LoVo (cell line): ENCODE measurements at regions not wholly inside any gene's neighbourhood (a gene's known extent, or its start where the extent isn't known, plus 50 kb on each side); places are given as distances from the start of the nearest gene placed in this dataset.

Experiments
- DNase-seq: peaks from one replicate; pipeline ENCODE4 v3.0.0-alpha.2; 2016; ENCODE audit warnings: low spot score

DNA sequence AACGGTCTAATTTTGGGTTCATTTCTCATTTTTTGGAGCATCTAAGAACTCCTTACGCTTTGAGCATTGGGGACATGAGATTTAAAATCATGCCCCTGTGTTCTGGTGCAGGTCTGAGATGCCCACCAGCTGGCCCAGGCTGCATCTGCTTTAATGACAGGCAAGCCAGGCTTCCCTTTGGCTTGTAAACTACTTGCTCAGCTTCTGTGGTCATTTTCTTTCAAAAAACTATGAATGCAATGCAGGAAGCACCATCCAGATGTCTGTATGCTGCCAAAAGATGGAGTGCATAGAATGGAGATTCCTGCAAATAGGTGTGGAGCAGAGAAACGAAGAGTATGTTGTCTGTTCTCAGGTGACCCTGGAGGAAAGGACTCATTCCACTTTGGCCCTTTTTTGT is 399.9 kb upstream of the ADAMTSL1 start:
- no peak for DNase-seq

DNA sequence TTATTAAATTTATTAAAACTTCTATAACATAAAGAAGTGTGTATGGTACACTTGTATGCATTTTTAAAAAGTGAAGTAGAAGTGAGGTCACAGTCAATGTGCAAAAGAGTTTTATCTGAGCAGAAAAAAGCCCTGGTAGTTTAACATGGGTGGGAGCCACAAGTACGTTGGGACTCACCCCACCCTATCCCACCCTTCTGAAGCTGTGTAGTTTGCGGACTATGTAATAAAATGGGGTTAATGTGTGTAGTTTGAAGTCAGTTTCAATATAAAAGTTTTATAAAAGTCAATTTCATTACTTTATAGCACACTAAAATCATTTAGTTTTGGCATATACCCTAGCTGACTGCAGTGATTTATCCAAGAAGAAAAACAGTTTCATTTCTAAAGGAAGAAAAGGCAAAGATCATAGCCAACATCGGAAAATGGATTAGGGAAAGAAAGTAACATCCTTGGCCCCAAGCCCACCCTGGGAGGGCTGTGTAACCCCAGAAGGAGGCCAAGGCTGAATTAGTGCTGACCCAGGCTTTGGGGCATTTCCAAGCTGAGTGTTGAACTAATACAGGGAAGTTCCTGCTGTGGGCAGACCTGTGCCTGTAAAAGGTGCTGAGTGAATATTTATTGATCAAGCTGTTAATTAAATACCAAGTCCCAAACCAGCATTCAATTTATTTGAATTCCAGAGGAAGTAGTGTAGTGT is 398.6 kb upstream of the ADAMTSL1 start:
- DNase-seq = no peak

DNA sequence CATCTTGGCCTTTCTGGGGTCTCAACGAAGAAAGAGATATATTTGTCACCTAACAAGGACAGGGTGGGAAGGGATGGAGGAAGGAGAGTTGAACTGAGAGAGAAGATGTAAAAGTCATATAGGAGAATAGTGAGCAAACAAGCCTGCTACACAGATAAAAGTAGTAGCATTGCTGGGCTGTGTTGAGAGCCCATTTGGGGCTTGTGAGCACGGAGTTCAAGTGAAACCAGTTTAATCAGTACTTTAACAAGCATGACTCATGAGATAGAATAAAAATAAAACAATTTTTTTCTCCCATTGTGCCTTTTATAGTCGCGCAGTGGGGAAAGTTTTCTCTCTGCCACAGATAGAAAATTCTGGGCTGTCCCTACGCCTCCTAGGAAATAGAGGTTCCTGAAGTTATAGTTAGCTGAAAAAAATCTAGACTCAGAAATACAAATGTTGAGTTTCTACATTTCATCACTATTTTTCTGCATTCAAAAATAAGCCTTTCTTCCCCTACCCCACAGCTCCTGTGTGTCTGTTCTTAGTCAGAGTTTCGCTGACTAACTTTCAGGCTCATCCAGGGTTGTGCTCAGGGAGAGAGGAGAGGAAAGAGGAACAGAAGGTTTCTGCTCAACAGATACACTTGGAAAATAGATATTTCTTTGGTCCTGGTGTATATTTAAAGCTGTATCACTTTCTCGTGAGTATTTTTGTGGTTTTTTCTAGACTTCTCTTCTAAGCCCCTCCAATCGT is 395.8 kb upstream of the ADAMTSL1 start:
- no peak for DNase-seq

DNA sequence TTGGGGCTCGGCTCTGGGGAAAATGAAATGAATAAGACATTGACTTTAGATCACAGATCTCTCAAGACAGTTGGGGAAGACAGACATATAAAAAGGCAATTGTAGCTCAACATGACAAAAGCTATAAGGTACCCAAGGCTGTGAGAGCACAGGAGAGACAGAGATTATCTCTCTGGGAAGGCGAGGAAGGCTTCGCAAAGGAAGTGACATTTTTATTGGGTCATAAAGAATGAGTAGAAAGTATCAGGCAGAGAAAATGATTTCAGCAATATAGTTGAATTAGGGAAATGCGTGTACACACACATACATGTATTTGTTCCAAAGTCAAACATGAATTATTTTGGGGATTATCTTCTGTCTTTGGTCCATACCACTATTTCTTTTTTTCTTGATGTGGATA is 381.8 kb upstream of the ADAMTSL1 start:
- no peak for DNase-seq

- DNase-seq = no peak
These were observed 367.9 kb upstream of the ADAMTSL1 start for GRCh38 chr9:18106006-18106560.

DNA sequence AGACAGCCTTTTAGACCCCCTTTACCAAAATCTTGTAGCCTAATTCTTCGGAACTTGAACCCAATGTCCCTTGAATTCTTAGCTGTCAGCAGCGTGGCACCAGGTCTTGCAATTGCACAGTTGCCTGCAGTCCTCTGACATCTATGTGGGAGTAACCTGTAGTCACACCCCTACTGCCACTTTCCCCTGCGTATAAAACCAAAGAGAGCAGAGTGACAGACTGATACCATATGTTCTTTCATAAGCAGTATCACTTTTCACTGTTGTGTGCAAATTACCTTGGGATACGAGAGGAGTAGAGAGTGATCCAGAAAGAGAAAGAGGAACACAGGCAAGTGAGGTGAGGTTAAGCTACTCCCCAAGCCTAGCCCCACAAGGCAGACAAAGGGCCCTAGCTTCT is 364.3 kb upstream of the ADAMTSL1 start:
- no peak for DNase-seq

GRCh38 chr9:18111146-18111545 is 362.8 kb upstream of the ADAMTSL1 start:
- DNase-seq = no peak

DNA sequence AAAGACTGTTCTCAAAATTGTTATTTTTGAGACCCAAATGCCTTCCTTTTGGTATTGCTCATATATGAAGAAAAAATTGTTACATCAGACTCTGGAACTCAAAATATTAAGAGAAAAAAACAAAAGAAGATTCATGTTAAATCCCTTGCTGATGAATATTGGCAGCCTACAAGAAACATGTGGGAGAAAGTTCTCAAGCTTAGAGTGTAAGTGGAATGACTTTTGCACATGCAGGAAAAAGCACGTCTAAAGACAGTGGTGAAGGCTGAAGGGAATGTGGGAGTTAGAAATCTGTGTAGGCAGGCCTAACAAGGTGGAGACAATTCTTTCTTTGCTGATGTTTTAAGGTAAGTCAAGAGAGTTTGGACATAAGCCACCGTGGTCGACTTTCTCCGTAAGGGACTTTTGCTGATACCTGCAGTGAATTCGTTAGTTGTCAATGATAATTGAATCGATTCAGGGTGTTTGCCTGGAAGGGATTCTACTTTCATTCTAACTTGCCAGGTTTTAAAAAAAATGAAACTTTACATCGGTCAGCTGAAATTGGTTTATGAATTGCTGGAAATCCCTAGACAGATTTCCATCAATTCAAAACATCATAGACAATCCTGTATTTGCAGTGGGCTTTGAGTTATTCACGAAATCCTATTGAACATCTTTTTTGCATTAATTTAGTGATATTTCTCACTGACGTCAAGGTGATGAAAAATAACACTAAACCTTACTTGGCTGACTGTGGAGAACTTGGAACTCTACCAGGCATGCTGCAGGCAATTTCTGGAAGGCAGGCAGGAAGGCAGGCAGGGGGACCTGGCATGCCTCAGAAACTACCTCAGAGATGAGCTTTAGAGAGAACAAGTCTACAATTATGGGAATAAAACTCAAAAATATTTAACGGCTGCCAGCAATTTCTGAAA is 359.1 kb upstream of the ADAMTSL1 start:
- no peak for DNase-seq

DNA sequence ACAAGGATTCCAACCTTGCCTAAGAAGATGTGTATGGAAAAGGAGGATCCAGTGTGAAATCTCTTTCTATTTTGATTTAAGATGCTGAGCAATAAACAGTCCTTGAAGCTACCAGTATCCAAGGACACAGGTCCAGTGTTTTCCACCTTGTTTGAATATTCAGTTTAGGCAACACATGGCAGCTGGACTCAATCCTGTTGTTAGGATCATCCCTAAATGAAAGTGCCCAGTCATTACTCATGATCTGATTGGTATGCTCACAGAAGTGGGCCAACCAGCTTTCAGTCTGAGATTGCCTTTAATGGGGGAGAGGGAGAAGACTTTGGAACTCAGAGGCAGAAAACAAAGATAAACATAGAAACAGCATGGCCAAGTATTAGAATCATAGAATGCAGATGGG is 355.7 kb upstream of the ADAMTSL1 start:
- DNase-seq = no peak

DNA sequence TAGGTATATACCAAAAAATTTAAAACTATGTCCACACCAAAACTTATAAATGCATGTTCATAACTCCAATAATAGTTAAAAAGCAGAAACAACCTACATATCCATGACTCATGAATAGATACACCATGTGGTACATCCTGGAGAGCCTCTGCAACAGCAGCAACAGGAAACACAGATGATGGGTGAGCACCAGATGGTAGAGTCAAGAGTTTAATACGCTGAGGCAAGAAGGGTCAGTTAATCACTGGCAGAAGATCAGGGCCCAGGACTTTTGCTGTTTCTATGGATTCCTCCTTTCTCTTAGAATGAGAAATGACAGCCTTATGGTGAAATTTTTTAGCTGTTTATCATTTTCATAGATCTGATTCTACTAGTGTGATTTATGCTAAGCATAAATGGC is 351.8 kb upstream of the ADAMTSL1 start:
- DNase-seq = no peak

DNA sequence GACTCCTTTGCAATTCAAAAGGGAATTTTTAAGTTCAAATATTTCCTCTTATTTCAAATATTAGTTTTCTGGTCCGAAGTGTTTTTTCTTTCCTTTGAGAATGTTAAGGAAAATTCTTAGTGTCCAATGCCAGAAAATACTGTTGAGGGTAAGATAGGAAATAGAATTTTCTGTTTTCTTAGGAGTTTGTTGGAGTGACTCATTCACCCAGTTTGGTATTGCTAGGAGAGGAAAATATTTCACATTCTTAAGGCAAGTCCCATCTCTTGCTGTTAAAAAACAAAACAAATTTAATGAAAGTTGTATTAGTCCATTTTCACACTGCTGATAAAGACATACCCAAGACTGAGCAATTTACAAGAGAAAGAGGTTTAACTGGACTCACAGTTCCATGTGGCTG is 349.2 kb upstream of the ADAMTSL1 start:
- DNase-seq = no peak

DNA sequence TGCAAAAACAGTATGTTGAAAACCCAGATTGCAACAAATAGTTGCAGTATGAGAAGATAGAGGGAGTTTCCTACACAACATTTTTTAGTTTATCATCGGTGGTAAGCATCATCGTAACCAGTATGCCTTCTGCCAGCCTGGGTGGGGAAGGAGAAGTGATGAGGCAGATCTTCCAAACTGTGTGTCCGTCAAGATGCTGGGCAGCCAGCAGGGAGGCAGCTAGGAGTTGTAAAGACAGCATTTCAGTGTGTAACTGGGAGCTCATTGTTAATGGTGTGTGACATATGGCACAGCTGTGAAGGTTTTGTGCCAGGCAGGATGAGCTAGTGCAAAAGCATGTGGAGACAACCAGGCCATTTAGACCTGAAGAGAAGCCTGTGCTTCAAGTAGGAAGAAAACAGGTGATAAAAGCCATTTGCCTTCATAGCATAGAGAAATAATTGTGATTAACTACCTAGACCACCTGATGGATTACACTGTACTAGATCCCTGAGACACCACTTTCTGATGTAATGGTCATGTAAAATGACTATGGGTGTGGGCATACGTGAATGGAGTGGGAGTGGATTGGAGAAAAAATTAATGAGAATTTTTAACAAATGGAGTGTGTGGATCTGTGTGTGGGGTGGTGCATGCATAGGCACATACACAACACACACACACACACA is 347.0 kb upstream of the ADAMTSL1 start:
- DNase-seq = no peak

DNA sequence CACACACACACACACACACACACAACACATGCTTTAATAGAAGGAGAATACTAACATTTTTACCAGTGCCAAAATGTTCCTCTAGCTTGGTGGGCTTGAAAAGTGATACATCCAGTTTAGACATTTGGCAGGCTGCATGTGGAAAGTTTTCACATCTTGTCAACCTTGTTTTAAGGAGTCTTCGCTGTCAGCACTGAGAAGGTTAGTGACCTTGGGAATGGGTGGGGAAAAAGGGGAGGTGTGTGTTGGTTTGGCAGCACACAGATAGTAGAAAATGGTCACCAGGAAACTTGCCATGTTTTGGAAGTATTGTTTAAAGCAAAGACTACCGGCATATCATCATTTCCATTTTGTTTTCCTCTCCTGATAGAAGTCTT is 346.5 kb upstream of the ADAMTSL1 start:
- DNase-seq = no peak

- no peak for DNase-seq
These were observed 344.1 kb upstream of the ADAMTSL1 start for GRCh38 chr9:18129809-18130334.

GRCh38 chr9:18136354-18136994 is 337.5 kb upstream of the ADAMTSL1 start:
- DNase-seq = no peak

GRCh38 chr9:18137815-18138214 is 336.1 kb upstream of the ADAMTSL1 start:
- DNase-seq = no peak

DNA sequence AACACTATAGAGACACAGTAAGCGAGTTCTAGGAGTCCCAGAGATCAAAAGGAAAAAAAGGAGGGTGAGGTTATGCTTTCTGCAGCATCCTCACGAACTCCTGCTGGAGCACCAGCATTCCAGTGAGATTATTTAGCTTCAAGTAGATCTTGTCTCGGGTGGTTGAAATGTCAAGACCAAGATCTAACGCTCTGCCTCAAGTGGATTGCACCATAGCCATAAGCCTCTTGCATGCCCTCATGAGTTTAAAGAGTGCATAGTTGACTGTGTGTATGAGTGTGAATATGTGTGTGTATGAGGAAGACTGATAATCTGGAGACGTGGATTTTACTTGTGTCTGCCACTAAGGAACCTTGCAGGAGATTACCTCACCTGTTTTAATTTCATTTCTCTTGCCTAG is 335.3 kb upstream of the ADAMTSL1 start:
- DNase-seq = no peak

- DNase-seq = no peak
These were observed 332.3 kb upstream of the ADAMTSL1 start for GRCh38 chr9:18141681-18142080.

DNA sequence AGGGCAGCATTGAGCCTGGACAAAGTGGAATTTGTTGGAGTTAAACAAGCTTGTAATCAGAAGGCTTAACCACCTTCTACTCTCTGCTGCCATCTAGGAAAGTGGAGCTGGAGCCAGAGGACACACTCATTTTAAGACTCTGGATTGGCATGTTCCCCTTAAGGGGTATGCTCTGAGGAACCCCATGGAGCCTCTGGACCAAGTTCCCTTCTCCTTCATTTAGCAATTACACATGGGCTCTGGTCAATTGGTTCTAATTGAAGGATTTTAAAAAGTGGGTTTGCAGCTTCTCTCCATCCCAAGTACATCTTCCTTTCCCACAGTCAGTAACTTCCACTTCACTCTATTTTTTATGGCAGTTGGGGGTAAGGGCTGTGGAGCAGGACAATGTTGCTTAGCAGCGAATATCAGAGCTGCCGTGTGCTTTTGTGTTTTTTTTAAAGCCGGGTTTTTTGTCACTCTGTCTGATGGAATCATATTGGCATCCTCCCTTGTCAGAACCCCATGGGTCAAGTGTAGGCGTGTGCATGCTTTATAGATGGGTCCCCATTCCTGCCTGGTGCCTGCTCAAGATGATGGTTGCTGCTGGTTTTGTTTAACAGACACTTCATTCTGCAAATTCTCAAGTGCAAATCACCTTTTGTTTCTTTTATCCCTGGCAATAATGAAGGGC is 330.7 kb upstream of the ADAMTSL1 start:
- no peak for DNase-seq

DNA sequence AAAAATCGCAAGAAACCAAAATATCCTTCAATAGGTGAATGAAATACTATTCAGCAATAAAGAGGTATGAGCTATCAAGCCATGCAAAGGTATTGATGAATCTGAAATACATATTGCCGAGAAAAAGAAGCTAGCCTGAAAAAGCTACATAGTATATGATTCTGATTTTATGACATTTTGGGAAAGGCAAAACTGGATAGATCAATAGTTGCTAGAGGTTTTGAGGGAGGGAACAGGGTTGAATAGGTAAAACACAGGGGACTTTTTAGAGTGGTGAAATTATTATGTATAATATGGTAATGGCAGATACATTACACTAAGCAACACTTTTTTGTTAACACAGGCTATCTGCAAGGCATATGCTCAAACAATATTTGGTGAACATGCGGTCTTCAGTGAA is 327.6 kb upstream of the ADAMTSL1 start:
- DNase-seq = no peak
